Progenitor cell of endocrine pancreas (in vitro differentiated cells): ENCODE measurements at regions not wholly inside any gene's neighbourhood (a gene's known extent, or its start where the extent isn't known, plus 50 kb on each side); places are given as distances from the start of the nearest gene placed in this dataset.

Experiments
- DNase-seq: peaks from one replicate; pipeline ENCODE4 v3.0.0; 2021; ENCODE audit warnings: low spot score; ENCODE audit not compliant: unreplicated experiment
- H3K27ac Mint-ChIP-seq: 2 replicates; pipeline ENCODE4 v1.8.0; 2021; ENCODE audit warnings: mild to moderate bottlenecking, moderate library complexity, mixed read lengths
- H3K27me3 Mint-ChIP-seq: 2 replicates; pipeline ENCODE4 v1.8.0; 2021; ENCODE audit warnings: mixed read lengths
- H3K36me3 Mint-ChIP-seq: 2 replicates; pipeline ENCODE4 v1.8.0; 2022; ENCODE audit warnings: mixed read lengths; ENCODE audit not compliant: insufficient read depth
- H3K4me1 Mint-ChIP-seq: 2 replicates; pipeline ENCODE4 v1.8.0; 2021; ENCODE audit warnings: low read depth, mixed read lengths
- H3K4me3 Mint-ChIP-seq: 2 replicates; pipeline ENCODE4 v1.8.0; 2021; ENCODE audit warnings: low read depth, mild to moderate bottlenecking, moderate library complexity, mixed read lengths
- H3K9me3 Mint-ChIP-seq: 2 replicates; pipeline ENCODE4 v1.8.0; 2021; ENCODE audit warnings: low read depth, mixed read lengths
- TF ChIP-seq, protein P1 (sequence below): fragments of 200-600 bp; sonication (generic); IDR thresholded peaks from one replicate; pipeline ENCODE4 v1.5.0; 2021; ENCODE audit warnings: antibody characterized with exemption, mild to moderate bottlenecking; ENCODE audit not compliant: unreplicated experiment

DNA sequence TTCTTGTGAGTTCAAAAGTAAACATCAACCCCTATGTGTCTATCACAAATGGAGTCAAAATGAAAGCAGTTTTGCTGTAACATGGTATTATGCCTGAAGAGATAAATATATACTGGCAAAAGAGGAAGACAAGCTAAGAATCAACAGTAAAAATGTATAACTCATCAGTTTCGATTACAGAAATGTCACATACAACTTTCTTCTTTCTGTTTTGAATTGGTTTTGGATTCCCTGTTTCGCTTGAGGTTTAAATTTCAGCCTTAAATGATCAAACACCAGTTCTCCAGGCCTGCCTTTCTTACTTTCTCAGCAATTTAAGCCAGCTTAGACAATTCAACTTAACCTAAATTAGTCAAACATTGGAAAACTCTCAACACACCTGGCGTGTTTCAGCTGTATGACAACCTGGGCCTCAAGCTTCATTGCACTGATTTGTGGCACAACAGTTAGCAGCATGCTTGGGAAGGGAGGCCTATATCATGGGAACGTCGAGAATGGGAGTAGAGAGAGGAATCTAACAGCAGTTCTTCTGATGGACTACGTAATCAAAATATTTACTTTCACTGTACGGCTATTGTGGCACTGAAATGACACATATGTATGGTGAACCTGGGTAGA, 51.9 kb upstream of the MARCKS start:
- H3K9me3 Mint-ChIP-seq = no peaks in the 10 kb centered on the region
- H3K36me3 Mint-ChIP-seq = no peaks in the 10 kb centered on the region

DNA sequence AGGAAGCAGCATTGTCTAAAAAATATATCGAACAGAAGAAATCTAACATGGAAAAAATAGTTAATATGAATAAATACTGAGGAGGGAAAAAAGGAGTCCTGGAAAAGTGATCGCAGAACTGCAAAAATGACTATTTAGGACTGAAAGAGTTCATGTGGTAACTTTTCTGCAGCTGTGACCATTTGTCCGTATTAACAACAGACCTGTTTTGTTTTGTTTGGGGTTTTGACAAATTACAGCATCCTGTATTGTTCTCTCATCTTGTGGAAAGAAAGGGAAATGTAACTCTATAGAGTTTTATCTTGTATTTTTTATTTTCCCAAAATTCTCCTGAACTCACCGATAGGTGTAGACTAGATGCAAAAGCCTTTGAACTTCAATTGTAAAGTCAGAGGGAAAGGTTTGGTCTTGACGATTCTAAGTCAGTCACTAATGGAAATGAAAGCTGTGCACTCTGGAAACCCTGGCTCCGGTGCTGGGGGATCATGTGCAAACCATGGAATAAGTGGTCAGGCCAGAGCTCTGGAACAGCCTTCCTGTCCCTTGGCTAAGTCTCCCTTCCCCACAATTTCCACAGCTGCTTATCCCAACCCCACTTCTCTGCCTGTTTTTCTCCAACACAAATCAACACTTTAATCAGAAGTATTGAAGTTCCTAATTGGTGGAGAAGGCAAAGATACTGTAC, 51.2 kb upstream of the MARCKS start:
- no peak overlapping the region for H3K4me3 Mint-ChIP-seq
- H3K27ac Mint-ChIP-seq = no peak overlapping the region
- H3K27me3 Mint-ChIP-seq = no peaks in the 10 kb centered on the region

More for the DNA sequence above, 51.9 kb upstream of the MARCKS start:
- no peak overlapping the region for H3K4me3 Mint-ChIP-seq
- no peaks in the 10 kb centered on the region for H3K27me3 Mint-ChIP-seq
- H3K27ac Mint-ChIP-seq = no peak overlapping the region
- TF ChIP-seq, protein P1, sequence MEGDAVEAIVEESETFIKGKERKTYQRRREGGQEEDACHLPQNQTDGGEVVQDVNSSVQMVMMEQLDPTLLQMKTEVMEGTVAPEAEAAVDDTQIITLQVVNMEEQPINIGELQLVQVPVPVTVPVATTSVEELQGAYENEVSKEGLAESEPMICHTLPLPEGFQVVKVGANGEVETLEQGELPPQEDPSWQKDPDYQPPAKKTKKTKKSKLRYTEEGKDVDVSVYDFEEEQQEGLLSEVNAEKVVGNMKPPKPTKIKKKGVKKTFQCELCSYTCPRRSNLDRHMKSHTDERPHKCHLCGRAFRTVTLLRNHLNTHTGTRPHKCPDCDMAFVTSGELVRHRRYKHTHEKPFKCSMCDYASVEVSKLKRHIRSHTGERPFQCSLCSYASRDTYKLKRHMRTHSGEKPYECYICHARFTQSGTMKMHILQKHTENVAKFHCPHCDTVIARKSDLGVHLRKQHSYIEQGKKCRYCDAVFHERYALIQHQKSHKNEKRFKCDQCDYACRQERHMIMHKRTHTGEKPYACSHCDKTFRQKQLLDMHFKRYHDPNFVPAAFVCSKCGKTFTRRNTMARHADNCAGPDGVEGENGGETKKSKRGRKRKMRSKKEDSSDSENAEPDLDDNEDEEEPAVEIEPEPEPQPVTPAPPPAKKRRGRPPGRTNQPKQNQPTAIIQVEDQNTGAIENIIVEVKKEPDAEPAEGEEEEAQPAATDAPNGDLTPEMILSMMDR = no peak
- H3K4me1 Mint-ChIP-seq = no peaks in the 10 kb centered on the region
- DNase-seq = no peak

More for the DNA sequence above, 51.2 kb upstream of the MARCKS start:
- TF ChIP-seq, protein P1 = no peak
- DNase-seq = no peak
- Mint-ChIP-seq H3K36me3 (no peaks in the 10 kb centered on the region), H3K4me1 (no peaks in the 10 kb centered on the region), H3K9me3 (no peaks in the 10 kb centered on the region)
